ENCODE measurements at regions not wholly inside any gene's neighbourhood (a gene's known extent, or its start where the extent isn't known, plus 50 kb on each side); places are given as distances from the start of the nearest gene placed in this dataset.

DNA sequence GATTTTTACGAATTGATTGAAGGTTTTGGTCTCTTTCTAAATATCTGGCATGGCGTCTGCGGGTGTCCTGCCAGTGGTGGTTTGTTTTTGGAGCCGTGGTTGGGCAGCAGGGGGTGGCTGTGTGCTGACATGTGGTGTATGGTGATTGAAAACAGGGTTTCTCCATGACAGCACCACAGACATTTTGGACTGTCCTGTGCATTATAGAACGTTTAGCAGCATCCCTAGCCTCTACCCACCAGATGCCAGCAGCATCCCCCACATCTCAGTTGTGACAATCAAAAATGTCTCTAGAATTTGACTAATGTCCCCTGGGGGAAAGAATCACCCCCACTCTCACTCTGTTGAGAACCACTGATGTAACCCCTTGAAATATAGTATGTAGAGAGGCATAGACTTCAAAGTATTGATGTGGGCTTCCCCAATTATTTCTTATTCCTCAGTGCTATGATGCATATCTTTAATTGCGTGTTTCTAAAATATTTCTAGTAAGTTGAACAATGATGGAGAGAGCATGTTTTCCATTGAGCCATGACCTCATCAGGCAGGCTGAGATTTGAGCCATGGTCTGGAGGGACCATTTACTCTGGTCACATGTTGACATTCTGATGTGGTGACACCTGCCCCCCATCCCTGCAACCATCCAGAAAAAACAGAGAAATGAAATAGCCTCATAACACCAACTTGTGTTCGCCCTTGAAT, 77.4 kb upstream of the MID1 start:
- no peaks in the 10 kb centered on the region for H4K20me1 ChIP-seq (ENCODE audit: control insufficient read depth, insufficient read depth)
- in situ Hi-C loops (cut with MboI) (no loop called here), intact Hi-C loops (cut with micrococcal nuclease; ENCODE audit: unreplicated experiment) (no loop called here)
- POLR2A ChIA-PET: no interaction called here
- TF ChIP-seq SUZ12 (IDR thresholded peaks at IDR 0.05; ENCODE audit: unreplicated experiment) (no peak), MEF2A (IDR thresholded peaks at IDR 0.05; ENCODE audit: insufficient read depth, low read depth, low read length) (no peak)
- SMC1A ChIA-PET (ENCODE audit: uncharacterized antibody, unreplicated experiment): no interaction called here
- no peak overlapping the region for H3K4me2 ChIP-seq (ENCODE audit: control insufficient read depth, insufficient read depth)
- no peaks in the 10 kb centered on the region for H3K79me2 ChIP-seq (ENCODE audit: control insufficient read depth, insufficient read depth, low read length)
- H3K9ac ChIP-seq (ENCODE audit: control insufficient read depth, insufficient read depth, low read length): no peak overlapping the region
- WGBS (ENCODE audit: insufficient coverage, insufficient replicate concordance, low lambda C conversion rate, missing lambda C conversion rate): 11% methylated on average over 7 of the region's 7 CpGs
- RAD21 ChIA-PET (ENCODE audit: unreplicated experiment): no interaction called here
- no TSS peak for BruUV-seq (replicated peaks)
- DNase-seq (ENCODE audit: low read depth, low spot score): no peak
- H2AFZ ChIP-seq (ENCODE audit: control insufficient read depth, low read depth, low read length): no peak overlapping the region
- no peak for FAIRE-seq
- no peaks in the 10 kb centered on the region for H3K36me3 ChIP-seq (ENCODE audit: control insufficient read depth in 2 of 2, insufficient read depth in 2 of 2, low read length in 1 of 2)
- CTCF ChIA-PET: interaction anchor here (1.2 kb wide), 1 partner anchor 24 kb away, joined by 3 read pairs; no protein-coding TSS in a partner anchor
- no peaks in the 10 kb centered on the region for H3K9me3 ChIP-seq (replicated peaks; ENCODE audit: control insufficient read depth, insufficient read depth, low read length)
- H3K27me3 ChIP-seq (replicated peaks in 1 of 2; ENCODE audit: control insufficient read depth in 2 of 2, insufficient read depth in 2 of 2, low read length in 1 of 2): no peaks in the 10 kb centered on the region
- no peaks in the 10 kb centered on the region for H3K4me1 ChIP-seq (ENCODE audit: control insufficient read depth, insufficient read depth, low read length)
- no peak overlapping the region for H3K4me3 ChIP-seq
- no peak overlapping the region for H3K27ac ChIP-seq (ENCODE audit: control insufficient read depth, insufficient read depth)
- no peak for ATAC-seq

DNA sequence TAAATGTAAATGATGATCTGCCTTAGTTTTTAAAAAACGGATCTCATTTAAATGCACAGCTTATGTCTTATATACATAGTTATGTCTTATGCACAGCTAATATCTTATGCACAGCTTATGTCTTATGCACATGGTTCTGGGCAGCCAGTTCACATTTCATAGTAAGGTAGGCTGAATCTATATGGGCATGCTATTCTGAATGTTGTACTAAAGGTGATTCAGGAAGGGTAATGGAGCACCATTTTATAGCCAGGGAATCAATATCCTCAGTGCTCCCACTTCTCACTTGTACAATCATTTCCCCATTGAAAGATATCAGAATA, 77.9 kb upstream of the MID1 start:
- H3K36me3 ChIP-seq (ENCODE audit: control insufficient read depth in 2 of 2, insufficient read depth in 2 of 2, low read length in 1 of 2): no peaks in the 10 kb centered on the region
- no peak overlapping the region for H2AFZ ChIP-seq (ENCODE audit: control insufficient read depth, low read depth, low read length)
- H3K79me2 ChIP-seq (ENCODE audit: control insufficient read depth, insufficient read depth, low read length): no peaks in the 10 kb centered on the region
- no peak overlapping the region for H3K4me2 ChIP-seq (ENCODE audit: control insufficient read depth, insufficient read depth)
- ChIA-PET CTCF (no interaction called here), RAD21 (ENCODE audit: unreplicated experiment) (no interaction called here), POLR2A (no interaction called here), SMC1A (ENCODE audit: uncharacterized antibody, unreplicated experiment) (no interaction called here)
- ATAC-seq: no peak
- H3K4me3 ChIP-seq: no peak overlapping the region
- H3K27me3 ChIP-seq (replicated peaks in 1 of 2; ENCODE audit: control insufficient read depth in 2 of 2, insufficient read depth in 2 of 2, low read length in 1 of 2): no peaks in the 10 kb centered on the region
- DNase-seq (ENCODE audit: low read depth, low spot score): no peak
- no peaks in the 10 kb centered on the region for H3K9me3 ChIP-seq (replicated peaks; ENCODE audit: control insufficient read depth, insufficient read depth, low read length)
- no TSS peak for BruUV-seq (replicated peaks)
- no peak overlapping the region for H3K9ac ChIP-seq (ENCODE audit: control insufficient read depth, insufficient read depth, low read length)
- FAIRE-seq: no peak
- 0% methylated on average over 1 of the region's 1 CpG for WGBS (ENCODE audit: insufficient coverage, insufficient replicate concordance, low lambda C conversion rate, missing lambda C conversion rate)
- no peak overlapping the region for H3K27ac ChIP-seq (ENCODE audit: control insufficient read depth, insufficient read depth)
- H4K20me1 ChIP-seq (ENCODE audit: control insufficient read depth, insufficient read depth): no peaks in the 10 kb centered on the region
- in situ Hi-C loops (cut with MboI) (no loop called here), intact Hi-C loops (cut with micrococcal nuclease; ENCODE audit: unreplicated experiment) (no loop called here)
- no peaks in the 10 kb centered on the region for H3K4me1 ChIP-seq (ENCODE audit: control insufficient read depth, insufficient read depth, low read length)
- TF ChIP-seq TAF1 (IDR thresholded peaks at IDR 0.05; ENCODE audit: borderline replicate concordance, low read depth, low read length): no peak
- TF ChIP-seq POU2F2 (IDR thresholded peaks at IDR 0.05; ENCODE audit: borderline replicate concordance, low read depth, low read length): no peak
- TF ChIP-seq ZNF622 (IDR thresholded peaks at IDR 0.05): no peak
- TF ChIP-seq, protein P1, sequence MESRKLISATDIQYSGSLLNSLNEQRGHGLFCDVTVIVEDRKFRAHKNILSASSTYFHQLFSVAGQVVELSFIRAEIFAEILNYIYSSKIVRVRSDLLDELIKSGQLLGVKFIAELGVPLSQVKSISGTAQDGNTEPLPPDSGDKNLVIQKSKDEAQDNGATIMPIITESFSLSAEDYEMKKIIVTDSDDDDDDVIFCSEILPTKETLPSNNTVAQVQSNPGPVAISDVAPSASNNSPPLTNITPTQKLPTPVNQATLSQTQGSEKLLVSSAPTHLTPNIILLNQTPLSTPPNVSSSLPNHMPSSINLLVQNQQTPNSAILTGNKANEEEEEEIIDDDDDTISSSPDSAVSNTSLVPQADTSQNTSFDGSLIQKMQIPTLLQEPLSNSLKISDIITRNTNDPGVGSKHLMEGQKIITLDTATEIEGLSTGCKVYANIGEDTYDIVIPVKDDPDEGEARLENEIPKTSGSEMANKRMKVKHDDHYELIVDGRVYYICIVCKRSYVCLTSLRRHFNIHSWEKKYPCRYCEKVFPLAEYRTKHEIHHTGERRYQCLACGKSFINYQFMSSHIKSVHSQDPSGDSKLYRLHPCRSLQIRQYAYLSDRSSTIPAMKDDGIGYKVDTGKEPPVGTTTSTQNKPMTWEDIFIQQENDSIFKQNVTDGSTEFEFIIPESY (IDR thresholded peaks at IDR 0.05): no peak
- TF ChIP-seq, protein P2, sequence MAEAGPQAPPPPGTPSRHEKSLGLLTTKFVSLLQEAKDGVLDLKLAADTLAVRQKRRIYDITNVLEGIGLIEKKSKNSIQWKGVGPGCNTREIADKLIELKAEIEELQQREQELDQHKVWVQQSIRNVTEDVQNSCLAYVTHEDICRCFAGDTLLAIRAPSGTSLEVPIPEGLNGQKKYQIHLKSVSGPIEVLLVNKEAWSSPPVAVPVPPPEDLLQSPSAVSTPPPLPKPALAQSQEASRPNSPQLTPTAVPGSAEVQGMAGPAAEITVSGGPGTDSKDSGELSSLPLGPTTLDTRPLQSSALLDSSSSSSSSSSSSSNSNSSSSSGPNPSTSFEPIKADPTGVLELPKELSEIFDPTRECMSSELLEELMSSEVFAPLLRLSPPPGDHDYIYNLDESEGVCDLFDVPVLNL (IDR thresholded peaks at IDR 0.05; ENCODE audit: low read depth, low read length): no peak
- no peak for TF ChIP-seq GABPA (IDR thresholded peaks at IDR 0.05; ENCODE audit: low read depth)
- TF ChIP-seq ZNF274 (IDR thresholded peaks at IDR 0.05; ENCODE audit: insufficient read depth, insufficient read length): no peak
- TF ChIP-seq EED (IDR thresholded peaks at IDR 0.05; ENCODE audit: low read depth): no peak
- no peak for TF ChIP-seq RFX5 (IDR thresholded peaks at IDR 0.05; ENCODE audit: low read depth, low read length)
- no peak for TF ChIP-seq NR2C1 (IDR thresholded peaks at IDR 0.05)
- no peak for TF ChIP-seq CHD1 (IDR thresholded peaks at IDR 0.05; ENCODE audit: low read depth, low read length)
- TF ChIP-seq RCOR1 (conservative IDR thresholded peaks at IDR 0.05; ENCODE audit: low read depth, low read length): no peak
- TF ChIP-seq, protein P3, sequence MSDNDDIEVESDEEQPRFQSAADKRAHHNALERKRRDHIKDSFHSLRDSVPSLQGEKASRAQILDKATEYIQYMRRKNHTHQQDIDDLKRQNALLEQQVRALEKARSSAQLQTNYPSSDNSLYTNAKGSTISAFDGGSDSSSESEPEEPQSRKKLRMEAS (IDR thresholded peaks at IDR 0.05; ENCODE audit: low read depth, low read length): no peak
